ENCODE measurements at regions not wholly inside any gene's neighbourhood (a gene's known extent, or its start where the extent isn't known, plus 50 kb on each side); places are given as distances from the start of the nearest gene placed in this dataset.

GRCh38 chr1:239478069-239478468 lies 91.7 kb downstream of the CHRM3 start:
- H3K36me3 ChIP-seq: no peaks in the 10 kb centered on the region
- peaks cover 8% of the 10 kb centered on the region for H3K9me3 ChIP-seq
- H3K27ac ChIP-seq: no peak overlapping the region
- intact Hi-C loops (cut with DNase I): no loop called here
- H3K4me1 ChIP-seq: no peaks in the 10 kb centered on the region
- DNase-seq: no peak
- no peaks in the 10 kb centered on the region for H3K27me3 ChIP-seq
- no peak overlapping the region for H3K4me3 ChIP-seq
- TF ChIP-seq CTCF (IDR thresholded peaks at IDR 0.05): no peak
- no peak overlapping the region for H3K9ac ChIP-seq (ENCODE audit: low read depth in 2 of 2, low read length in 2 of 2)

GRCh38 chr1:239483391-239483790 lies 97.0 kb downstream of the CHRM3 start:
- H3K27me3 ChIP-seq: no peaks in the 10 kb centered on the region
- DNase-seq: no peak
- H3K9ac ChIP-seq (ENCODE audit: low read depth in 2 of 2, low read length in 2 of 2): no peak overlapping the region
- H3K36me3 ChIP-seq: no peaks in the 10 kb centered on the region
- intact Hi-C loops (cut with DNase I): no loop called here
- no peak for TF ChIP-seq CTCF (IDR thresholded peaks at IDR 0.05)
- peaks cover 5% of the 10 kb centered on the region for H3K9me3 ChIP-seq
- H3K4me1 ChIP-seq: no peaks in the 10 kb centered on the region
- H3K4me3 ChIP-seq: no peak overlapping the region
- no peak overlapping the region for H3K27ac ChIP-seq

- Histone ChIP-seq H3K4me3 (no peak overlapping the region), H3K27ac (no peak overlapping the region), H3K4me1 (no peaks in the 10 kb centered on the region), H3K27me3 (no peaks in the 10 kb centered on the region), H3K9me3 (no peaks in the 10 kb centered on the region), H3K36me3 (no peaks in the 10 kb centered on the region), H3K9ac (ENCODE audit: low read depth in 2 of 2, low read length in 2 of 2) (no peak overlapping the region)
- DNase-seq: no peak
- intact Hi-C loops (cut with DNase I): no loop called here
- no peak for TF ChIP-seq CTCF (IDR thresholded peaks at IDR 0.05)
Measured at GRCh38 chr1:239493811-239494414, 107.5 kb downstream of the CHRM3 start.

- intact Hi-C loops (cut with DNase I): no loop called here
- Histone ChIP-seq H3K4me3 (no peak overlapping the region), H3K27ac (no peak overlapping the region), H3K27me3 (no peaks in the 10 kb centered on the region), H3K9ac (ENCODE audit: low read depth in 2 of 2, low read length in 2 of 2) (no peak overlapping the region), H3K36me3 (no peaks in the 10 kb centered on the region), H3K4me1 (no peaks in the 10 kb centered on the region), H3K9me3 (no peaks in the 10 kb centered on the region)
- TF ChIP-seq CTCF (IDR thresholded peaks at IDR 0.05): no peak
- DNase-seq: no peak
Measured at GRCh38 chr1:239505094-239505493, 118.7 kb downstream of the CHRM3 start.

- no peak for DNase-seq
- TF ChIP-seq CTCF (IDR thresholded peaks at IDR 0.05): no peak
- Histone ChIP-seq H3K9ac (ENCODE audit: low read depth in 2 of 2, low read length in 2 of 2) (no peak overlapping the region), H3K4me1 (no peaks in the 10 kb centered on the region), H3K27ac (no peak overlapping the region), H3K36me3 (no peaks in the 10 kb centered on the region), H3K4me3 (no peak overlapping the region), H3K9me3 (no peaks in the 10 kb centered on the region), H3K27me3 (no peaks in the 10 kb centered on the region)
- intact Hi-C loops (cut with DNase I): no loop called here
Measured at GRCh38 chr1:239507826-239508225, 121.5 kb downstream of the CHRM3 start.

All from colonic mucosa (tissue), 4 donors.